ENCODE measurements at regions not wholly inside any gene's neighbourhood (a gene's known extent, or its start where the extent isn't known, plus 50 kb on each side); places are given as distances from the start of the nearest gene placed in this dataset.

- Histone ChIP-seq H3K9me3 (ENCODE audit: insufficient read depth in 2 of 2, low read depth in 1 of 2, low read length in 1 of 2) (no peaks in the 10 kb centered on the region), H3K27ac (ENCODE audit: low read depth, low read length) (no peak overlapping the region), H3K27me3 (replicated peaks in 1 of 4; ENCODE audit: control insufficient read depth in 3 of 4, extremely low read depth in 1 of 4, insufficient read depth in 3 of 4, low read length in 3 of 4) (no peaks in the 10 kb centered on the region), H4K8ac (ENCODE audit: extremely low read depth, insufficient read depth, low read length) (no peak overlapping the region), H2BK120ac (replicated peaks; ENCODE audit: low read depth, low read length) (no peak overlapping the region), H2AFZ (ENCODE audit: low read length) (no peak overlapping the region), H3K79me2 (ENCODE audit: control insufficient read depth in 1 of 2, insufficient read depth in 2 of 2, low read length in 2 of 2) (no peaks in the 10 kb centered on the region), H3K4me1 (replicated peaks in 1 of 4; ENCODE audit: control insufficient read depth in 3 of 4, insufficient read depth in 4 of 4, low read length in 3 of 4) (no peaks in the 10 kb centered on the region), H3K9ac (replicated peaks in 1 of 4; ENCODE audit: extremely low read depth in 1 of 4, low read depth in 3 of 4, low read length in 3 of 4) (no peak overlapping the region), H4K91ac (replicated peaks; ENCODE audit: insufficient read length, low read length) (no peak overlapping the region), H2BK12ac (ENCODE audit: low read depth, low read length) (no peak overlapping the region), H3K18ac (ENCODE audit: extremely low read depth, low read length) (no peak overlapping the region), H2BK15ac (ENCODE audit: low read length) (no peak overlapping the region), H3K4me3 (ENCODE audit: extremely low read depth in 1 of 4, insufficient read depth in 2 of 4, low read depth in 3 of 4, low read length in 4 of 4) (no peak overlapping the region), H2AK5ac (ENCODE audit: low read depth, low read length) (no peak overlapping the region), H2BK5ac (ENCODE audit: low read depth, low read length) (no peak overlapping the region), H3K36me3 (ENCODE audit: control insufficient read depth in 2 of 4, insufficient read depth in 4 of 4, low read length in 3 of 4) (no peaks in the 10 kb centered on the region), H3K23ac (ENCODE audit: insufficient read length) (no peak overlapping the region), H3K79me1 (ENCODE audit: low read depth, low read length) (no peaks in the 10 kb centered on the region), H4K5ac (ENCODE audit: insufficient read length, low read depth, low read length) (no peak overlapping the region), H2BK20ac (ENCODE audit: low read length) (no peak overlapping the region), H3K23me2 (ENCODE audit: low read depth, low read length) (no peaks in the 10 kb centered on the region), H3K4me2 (ENCODE audit: insufficient read depth in 1 of 2, low read depth in 2 of 2, low read length in 2 of 2) (no peak overlapping the region), H3K4ac (replicated peaks; ENCODE audit: insufficient read length, low read depth, low read length) (no peak overlapping the region), H3K14ac (ENCODE audit: insufficient read length) (no peak overlapping the region), H4K20me1 (replicated peaks in 1 of 2; ENCODE audit: control insufficient read depth in 1 of 2, insufficient read depth in 2 of 2, low read length in 2 of 2) (no peaks in the 10 kb centered on the region), H3K56ac (replicated peaks; ENCODE audit: insufficient read length, low read depth, low read length) (no peak overlapping the region)
- TF ChIP-seq RAD21 (IDR thresholded peaks at IDR 0.05 in 1 of 2, conservative IDR thresholded peaks at IDR 0.05 in 1 of 2; ENCODE audit: low read depth in 2 of 2, low read length in 2 of 2) (no peak), TCF12 (IDR thresholded peaks at IDR 0.05; ENCODE audit: low read depth, low read length) (no peak), USF2 (IDR thresholded peaks at IDR 0.05; ENCODE audit: low read length) (no peak), EZH2 (IDR thresholded peaks at IDR 0.05; ENCODE audit: low read depth, low read length, severe bottlenecking) (no peak), ZNF274 (IDR thresholded peaks at IDR 0.05; ENCODE audit: borderline replicate concordance, extremely low read depth, low read length) (no peak), TEAD4 (IDR thresholded peaks at IDR 0.05; ENCODE audit: low read depth, low read length) (no peak), RBBP5 (IDR thresholded peaks at IDR 0.05; ENCODE audit: borderline replicate concordance, low read depth, low read length) (no peak), SP1 (IDR thresholded peaks at IDR 0.05; ENCODE audit: low read depth, low read length) (no peak), KDM1A (IDR thresholded peaks at IDR 0.05; ENCODE audit: borderline replicate concordance, low read length) (no peak)
- DNase-seq (ENCODE audit: low read depth in 1 of 2, low spot score in 2 of 2): no peak
- CTCF ChIA-PET (ENCODE audit: partially characterized antibody): interaction anchor here (0.6 to 3.0 kb wide), 8 partner anchors 10 to 1321 kb away, joined by 3 to 19 read pairs (median 4); no protein-coding TSS in a partner anchor
- FAIRE-seq: no peak
- 92% methylated on average over 5 of the region's 5 CpGs; no CpG with 5 or more reads in 1 of the 2 experiments for WGBS, 2 experiments (ENCODE audit: extremely low coverage in 1 of 2, insufficient coverage in 1 of 2, insufficient read length in 1 of 2, insufficient replicate concordance in 2 of 2, low coverage in 1 of 2, low lambda C conversion rate in 2 of 2, missing lambda C conversion rate in 1 of 2)
- POLR2A ChIA-PET (ENCODE audit: partially characterized antibody): interaction anchor here (0.6 to 0.9 kb wide), 2 partner anchors 8 to 10 kb away, joined by 3 read pairs; no protein-coding TSS in a partner anchor
These were observed 292.8 kb upstream of the PMFBP1 start for GRCh38 chr16:72464597-72465368.
